NCI-H2227 (cell line): ENCODE measurements at regions not wholly inside any gene's neighbourhood (a gene's known extent, or its start where the extent isn't known, plus 50 kb on each side); places are given as distances from the start of the nearest gene placed in this dataset.

Experiments used
- DNase-seq: peaks from one replicate; lab custom pipeline; 2025; ENCODE audit not compliant: unreplicated experiment; lab: John Stamatoyannopoulos, UW

DNA sequence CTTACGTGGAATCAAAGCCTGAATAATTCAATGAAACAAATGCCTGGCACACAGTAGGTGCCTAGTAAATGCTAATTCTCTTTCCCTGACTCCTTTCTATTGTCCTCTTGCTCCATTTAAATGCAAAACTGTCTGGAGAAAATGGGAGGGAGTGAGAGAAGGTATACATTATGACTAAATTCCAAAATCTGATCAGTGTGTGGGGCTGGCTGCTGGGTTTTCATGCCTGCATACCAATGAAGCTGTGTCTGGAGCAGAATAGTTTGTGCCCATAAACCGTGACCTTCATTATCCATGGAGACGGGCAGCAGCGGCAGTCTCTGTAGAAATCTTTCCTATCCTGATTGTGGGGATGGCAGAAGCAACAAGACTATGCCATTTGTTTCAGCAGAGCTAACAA is 223.4 kb upstream of the ZBED5 start:
- no peak for DNase-seq

DNA sequence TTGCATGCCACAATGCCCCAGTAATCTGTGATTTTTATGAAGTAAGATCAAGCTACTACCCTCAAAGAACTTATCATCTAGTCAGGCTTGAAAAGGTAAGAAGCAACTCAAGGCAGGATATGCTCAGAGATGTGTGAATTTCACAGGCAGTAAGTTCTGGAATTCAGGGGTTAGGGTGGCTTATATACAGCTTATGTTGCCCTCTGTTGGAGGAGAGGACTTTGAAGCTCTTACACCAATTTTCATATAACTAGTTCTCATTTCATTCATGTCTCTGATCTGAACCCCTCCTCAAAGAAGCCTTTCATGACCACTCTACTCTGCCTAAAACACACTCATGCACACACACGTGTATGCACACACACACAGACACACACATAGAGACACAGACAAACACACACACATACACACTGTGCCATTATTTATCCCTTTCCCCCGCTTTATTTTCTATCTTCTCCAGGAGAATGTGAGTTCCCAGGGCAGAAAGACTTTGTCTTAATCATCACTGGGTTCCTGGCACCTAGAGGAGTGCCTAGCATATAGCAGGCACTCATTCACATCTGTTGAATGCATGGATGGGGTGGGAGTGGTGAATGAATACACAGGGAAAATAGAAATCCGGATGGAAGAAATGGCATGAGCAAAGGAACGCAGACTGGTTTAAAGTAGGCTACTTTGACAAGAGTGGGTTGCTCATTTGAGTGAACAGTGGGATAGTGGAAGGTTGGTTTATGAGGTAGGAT is 220.7 kb upstream of the ZBED5 start:
- no peak for DNase-seq

DNA sequence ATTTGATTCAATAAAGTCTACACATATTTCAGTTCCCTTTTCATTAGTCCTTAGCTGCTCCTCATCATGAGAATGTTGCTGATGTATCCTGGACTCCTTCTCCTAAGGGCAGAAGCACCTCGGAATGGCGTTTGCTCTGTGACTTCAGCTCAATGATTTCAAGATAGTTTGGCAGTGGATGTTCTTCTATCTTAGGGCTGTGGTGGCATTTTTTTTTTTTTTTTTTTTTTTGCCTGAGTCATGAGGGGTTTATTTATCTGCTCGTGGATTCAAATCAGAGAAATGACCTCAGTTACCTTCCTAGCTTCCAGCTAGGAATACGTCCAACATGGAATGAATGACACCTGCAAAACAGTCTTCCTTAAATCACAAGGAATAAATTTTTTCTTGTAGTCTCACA is 220.0 kb upstream of the ZBED5 start:
- DNase-seq, result no peak

DNA sequence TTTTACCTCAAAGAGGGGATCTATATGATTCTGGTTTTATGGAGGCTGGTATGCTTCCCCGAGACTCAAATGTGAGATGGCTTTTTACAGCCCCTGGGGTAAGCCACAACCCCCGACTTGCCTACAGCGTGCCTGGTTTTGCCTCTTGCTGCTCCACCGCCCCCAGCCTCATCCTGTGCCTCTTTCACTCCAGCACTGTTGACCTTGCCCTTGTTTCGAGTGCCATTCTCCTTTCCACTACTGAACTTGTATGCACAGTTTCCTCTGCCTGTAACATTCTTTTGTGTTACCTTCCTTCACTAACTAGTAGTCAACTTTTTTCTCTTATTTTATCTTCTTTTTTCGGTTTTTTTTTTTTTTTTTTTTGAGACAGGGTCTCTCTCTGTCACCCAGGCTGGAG is 219.0 kb upstream of the ZBED5 start:
- DNase-seq, result no peak

DNA sequence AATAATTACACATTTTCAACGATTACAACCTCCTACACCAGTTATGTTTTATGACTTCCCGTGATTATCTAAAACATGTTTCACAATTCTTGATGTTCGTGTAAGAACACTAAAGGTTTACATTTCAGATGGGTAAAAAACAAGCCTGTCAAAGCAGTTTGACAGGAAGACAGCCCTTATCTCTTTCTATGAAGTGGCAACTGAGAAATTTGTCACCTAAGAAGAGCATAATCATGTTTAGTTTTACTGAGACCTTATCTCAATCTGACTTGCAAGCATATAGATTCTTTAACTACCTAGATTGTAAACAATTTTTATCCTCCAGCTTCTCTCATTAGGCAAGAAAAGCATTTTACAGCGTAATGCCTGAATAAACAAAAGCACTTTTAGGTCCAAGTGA is 218.4 kb upstream of the ZBED5 start:
- no peak for DNase-seq

DNA sequence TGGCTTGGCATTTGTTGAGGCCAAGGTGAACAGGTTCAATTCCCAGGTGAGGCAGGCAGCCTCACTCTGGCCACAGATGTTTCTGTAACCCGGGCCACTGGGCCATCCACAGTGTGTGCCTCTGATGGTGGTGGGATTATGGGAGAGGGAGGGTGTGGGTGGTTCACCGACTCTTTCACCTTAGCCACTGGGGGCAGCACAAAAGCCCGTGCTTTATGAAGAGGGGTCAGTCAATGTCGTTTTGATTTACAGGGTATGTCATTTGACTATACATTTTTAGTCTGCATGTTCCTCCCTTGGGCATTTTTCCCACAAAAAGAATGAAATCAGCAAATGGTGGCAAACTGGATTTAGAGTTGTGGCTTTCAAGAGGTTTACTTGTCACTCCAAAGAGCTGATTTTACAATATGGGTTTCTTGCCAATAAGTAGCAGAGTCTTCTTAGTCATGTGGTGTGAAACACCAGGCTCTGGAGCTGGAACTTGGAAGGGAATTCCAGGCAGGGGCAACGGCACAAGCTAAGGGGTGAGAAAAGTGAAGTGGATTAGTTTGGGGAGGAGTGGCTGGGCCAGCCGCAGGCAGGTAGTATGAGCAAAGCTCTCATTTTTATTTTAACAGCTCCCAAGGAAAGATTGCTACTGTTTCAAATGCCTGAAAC is 217.8 kb upstream of the ZBED5 start:
- DNase-seq, result no peak

DNA sequence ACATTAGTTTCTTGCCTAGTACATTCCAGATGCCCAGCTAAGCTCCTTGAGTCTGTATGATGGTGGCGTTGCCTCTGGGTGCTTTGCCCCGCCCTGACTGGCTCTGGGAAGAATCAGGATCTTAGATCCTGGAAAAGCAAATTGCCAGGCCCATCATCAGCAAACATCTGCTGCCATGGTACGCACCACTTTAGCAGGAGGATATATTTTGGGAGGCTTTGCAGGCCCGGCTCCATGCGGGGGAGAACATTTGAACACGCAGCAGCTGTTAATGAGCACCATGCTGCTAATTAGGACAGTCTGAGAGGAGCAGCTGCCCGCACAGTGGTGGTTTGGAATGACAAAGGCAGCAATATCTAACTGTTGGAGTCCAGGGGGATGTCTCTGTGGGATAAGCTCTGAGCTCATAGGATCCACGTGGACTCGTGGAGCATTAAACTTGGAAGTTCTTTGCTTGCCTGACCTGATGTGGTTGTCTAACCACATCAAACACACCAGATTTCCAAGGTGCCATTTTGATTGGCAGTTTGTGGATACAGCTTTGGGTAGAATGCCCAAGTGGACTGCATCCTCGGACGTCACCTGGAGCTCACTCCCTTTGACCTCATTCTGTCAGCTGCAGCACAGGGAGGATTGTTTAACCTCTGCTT is 217.0 kb upstream of the ZBED5 start:
- no peak for DNase-seq

DNA sequence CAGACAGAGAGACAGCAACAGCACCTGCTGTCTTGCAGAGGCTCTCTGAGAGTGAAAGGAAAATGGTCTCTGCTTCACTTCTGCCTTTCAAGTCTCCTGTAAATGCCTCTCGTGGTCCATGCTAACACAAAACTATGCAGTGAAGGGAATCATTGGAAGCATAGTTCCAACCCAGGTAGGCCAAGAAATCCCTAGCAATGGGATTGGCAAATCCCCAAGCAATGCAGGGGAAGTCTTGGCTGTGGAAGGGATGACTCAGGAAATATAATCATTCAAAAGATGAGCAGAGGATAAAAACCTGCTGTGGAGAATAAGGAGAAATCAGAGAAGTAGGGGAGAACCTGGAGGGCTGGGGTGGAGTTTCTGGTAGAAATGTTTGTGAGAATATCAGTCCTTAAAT is 216.1 kb upstream of the ZBED5 start:
- DNase-seq, result no peak

DNA sequence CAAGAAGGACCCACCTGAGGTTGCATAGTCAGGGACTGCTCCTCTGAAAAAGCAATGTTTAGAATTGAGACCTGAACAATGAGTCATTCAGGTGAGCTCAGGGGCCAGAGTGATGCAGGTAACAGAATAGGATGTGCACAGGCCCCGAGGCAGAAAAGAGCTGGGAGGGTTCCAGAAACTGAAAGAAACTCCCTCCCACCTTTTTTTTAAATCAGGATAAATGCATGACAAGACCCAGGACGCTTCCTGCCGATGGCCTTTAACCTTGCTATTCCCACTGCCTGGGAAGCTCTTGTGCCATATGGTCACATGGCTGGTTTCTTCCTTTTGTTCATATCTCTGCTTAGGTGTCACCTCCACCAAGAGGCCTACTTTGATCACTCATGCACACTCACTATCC is 214.2 kb upstream of the ZBED5 start:
- no peak for DNase-seq

DNA sequence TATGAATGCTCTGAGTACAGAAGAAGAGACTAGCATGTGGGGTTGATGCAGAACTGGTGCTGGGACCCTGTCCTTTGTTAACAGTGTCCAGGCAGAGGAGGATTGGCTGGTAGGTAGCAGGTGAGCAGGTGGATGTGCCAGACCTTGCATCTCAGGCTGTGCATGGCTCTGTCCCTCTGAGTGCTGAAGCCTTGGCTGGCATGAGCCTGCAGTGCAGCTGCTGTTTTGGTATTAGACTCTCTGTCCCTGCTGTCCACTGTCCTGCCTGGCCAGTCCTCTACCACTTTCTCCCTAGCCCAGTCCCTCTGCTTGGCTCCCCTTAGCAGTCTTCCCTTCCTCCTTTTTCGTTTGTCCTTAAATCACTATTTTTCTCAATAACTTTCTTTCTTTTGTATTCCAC is 213.6 kb upstream of the ZBED5 start:
- DNase-seq, result no peak

DNA sequence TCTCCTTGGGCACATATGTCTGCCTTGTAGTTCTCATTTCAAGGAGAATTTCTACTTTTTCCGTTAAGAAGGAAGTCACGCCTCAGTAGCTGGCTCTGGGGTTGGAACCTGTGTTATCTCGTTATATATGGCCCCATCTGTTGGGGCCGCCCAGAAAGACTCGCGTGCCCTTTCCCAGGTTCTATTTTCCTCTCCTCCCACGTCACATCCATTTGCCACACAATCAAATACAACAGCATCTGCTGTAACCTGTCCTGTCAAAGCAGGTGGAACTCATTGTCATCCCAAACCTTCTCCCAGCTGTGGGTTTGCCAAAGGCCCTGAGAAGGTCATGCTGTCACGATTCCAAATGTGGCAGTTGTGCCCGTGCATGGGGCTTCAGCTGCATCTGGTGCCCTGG is 213.1 kb upstream of the ZBED5 start:
- no peak for DNase-seq

DNA sequence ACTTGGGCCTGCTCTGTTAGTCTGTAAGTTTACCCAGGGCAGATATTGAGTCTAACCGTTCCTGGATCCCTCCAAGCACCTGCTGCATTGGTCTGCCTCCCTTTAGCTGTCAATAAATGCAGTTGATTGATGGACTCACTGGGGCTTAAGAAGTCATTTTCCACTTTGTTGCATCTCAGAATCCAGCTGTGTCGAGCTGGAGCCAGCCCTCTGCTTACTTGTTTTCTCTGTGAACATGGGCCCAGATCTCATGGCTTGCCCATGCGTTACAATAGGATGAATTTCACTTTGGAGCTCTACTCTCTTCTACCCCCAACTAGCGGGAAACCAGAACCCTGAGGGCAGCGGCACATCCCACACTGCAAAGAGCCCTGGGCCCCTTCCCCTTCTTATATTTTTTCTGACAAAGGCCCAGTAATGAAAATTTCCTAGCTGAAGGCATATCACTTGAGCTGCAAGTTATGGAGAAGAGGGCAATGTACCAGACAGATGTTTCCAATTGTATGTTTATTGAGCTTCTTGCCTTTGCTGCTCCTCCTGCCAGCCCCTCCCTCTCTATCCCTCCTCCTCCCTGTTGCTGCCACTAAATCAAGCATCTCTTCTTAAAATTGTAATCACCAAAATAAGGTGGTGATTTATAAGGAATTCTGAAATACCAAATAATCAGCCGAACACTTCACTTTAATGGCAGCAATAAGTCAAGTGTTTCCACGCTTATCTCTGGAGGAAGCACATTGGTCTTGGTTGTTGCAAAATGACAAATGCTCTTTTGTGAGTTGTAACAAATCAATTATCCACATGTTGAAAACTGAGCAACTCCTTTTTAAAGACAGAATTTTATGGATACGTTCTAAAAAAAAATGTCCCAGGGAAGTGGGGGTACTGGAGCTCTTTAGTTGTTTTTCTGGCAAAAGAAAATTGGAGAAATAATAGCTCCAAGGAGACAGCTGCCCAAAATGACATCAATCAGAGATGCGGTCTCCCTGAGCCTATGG is 212.3 kb upstream of the ZBED5 start:
- DNase-seq, result no peak

DNA sequence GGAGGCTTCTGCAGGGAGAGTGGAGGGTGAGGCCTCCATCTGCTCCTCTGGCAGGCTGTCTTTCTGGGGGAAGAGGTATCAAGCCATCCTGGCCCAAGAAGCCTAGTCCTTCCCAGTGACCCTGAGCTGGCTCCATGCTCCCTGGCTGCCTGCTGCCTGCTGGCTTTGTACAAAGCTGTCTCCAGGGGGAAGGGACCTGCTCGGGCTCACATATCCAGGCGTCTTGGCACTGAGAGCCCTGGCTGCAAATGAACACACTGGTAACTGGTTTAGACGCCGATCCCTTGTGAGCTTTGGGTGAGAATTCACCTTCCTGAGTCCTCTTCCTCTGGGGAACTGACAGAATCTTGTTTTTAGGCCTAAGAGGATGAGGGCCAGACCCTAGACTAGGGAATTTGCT is 210.3 kb upstream of the ZBED5 start:
- no peak for DNase-seq

DNA sequence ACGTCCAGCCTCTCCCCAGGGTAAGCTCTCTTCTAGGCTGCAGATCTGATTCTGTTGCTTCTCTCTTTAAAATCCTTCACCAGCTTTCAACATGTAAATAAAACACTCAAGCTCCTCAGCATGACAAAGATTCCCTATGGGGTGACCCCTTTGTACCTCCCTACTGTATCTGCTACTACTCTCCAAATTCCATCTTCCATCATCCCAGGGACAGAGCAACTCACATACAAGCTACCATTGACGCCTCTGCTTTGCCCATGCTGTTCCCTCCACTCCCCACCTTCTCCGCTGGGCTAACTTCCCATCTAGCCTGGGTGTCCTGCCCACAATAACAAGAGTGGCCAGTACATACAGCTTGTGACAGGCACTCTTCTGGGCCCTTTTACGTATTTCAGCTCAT is 207.5 kb upstream of the ZBED5 start:
- DNase-seq, result no peak

DNA sequence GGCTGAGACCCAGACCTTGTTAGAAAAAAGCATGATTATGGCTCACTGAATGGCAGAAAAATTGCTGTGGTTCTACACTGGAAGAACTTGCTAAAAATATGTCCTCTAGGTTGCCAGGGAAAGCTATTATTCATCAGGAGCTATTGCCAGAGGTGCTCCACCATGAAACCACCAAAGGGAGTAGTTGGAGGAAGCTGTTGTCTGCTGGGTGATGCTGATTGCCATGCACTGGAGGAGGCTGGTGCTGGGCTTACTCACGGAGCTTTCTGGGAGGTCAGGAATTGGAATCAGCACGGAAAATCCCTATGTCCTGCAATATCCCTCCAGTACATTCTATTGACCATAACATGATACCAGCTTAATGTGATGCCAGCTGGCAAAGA is 199.6 kb upstream of the ZBED5 start:
- DNase-seq, result no peak

DNA sequence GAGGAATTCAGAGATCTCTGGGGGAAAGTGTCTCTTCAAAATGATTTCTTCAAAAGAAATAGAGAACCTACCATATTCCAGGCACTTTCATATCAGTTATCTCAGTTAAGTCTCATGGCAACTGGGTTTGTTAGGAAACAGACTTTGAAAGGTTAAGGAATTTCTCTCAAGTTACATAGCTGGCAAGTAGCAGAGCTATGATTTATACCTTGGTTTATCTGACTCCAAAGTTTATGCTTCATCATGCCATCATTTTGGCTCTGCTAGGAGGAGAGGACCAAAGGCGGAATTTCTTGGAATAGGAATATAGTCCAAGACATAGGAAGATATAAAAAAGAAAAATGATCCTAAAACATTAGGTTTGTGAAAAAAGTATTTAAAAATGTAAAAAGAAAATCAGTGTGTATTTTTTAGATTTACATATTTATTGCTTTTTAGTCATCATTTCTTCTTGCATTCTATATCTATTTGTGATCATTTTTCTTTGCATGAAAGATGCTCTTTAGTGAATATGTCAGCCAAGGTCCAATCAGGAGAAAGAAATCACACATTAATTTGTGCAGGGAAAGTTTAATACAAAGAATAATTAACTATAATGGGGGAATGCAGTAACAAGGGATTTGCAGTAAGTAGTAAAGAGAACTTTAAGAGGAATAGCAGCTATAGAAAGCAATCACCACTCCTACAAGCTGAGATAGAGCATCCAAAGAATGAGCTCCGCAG is 199.1 kb upstream of the ZBED5 start:
- DNase-seq, result no peak

DNA sequence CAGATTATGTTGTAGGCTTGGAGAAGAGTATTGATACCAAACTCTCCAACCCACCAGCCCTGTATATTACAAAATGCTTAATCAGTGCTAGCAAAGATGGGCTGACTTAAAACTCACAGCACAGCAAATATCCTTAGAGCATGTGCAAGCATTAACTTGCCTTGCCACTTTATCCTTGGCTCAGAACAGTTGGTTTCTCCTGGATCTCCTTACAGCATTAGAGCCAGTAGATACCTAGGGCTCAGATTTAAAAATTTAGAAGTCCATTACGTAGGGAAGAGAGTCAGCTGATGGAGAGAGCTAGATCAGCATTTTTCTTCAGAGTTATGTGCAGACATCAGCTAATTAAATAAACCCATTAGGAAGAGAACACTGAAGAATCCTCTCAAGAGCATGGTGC is 198.5 kb upstream of the ZBED5 start:
- DNase-seq, result no peak

DNA sequence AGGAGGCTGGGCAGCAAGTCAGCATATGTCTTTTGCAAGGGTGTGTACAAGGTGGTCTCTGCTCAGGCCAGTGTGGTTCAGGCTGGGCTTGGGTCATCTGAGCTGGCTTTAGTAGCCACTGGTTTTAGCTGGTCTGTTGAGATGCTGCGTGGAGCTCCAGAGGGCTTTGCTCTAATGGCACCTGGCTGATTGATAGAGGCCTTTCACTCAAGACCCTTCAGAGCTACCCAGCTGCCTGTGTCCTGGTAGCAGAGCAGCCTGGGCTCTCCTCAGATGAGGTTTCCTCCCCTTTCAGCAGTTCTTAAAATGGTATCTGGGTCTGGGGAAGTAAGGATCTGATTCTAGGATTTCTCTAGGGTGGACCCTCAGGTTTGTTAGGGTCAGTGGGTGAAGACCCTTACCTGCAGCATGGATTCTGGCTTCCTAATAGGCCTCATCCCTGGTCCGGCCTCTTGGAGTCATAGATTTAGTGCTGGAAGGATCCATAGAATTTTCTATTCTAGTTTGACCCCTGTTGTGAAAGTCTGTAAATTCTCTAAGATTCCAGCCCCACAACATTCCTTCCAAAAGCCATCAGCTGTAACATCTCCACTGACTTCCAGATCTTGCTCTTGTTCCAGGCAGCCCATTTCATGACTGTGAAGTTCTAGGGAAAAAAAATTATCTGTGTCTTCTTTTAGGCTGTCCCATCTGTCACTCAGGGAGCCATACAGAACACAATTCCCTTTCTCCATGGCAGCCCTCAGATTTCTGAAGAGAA is 190.2 kb upstream of the ZBED5 start:
- DNase-seq, result no peak

DNA sequence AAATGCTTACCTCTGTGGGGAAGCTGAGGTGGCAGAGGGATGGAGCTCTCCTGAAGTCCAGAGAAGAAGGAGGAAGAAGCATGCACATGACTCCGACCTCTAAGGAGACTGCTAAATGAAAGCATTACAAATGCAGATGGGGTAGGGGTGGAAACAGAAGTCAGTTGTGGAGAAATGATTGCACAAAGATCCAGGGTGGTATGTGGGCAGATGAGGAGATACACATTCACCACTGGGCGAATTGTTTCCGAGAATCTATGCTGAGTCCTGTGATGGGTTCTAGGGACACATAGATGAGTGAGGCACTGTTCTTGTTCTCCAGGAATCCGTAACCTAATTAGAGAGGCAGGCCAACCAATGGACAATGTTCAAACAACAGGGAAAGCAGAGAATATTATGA is 188.9 kb upstream of the ZBED5 start:
- DNase-seq, result no peak
